Upper lobe of right lung (tissue), 1 donor: ENCODE measurements at regions not wholly inside any gene's neighbourhood (a gene's known extent, or its start where the extent isn't known, plus 50 kb on each side); places are given as distances from the start of the nearest gene placed in this dataset.

Experiments used
- ATAC-seq: fragments of 200-7000 bp; cut with Tn5 transposase; one replicate; pipeline ENCODE4 v1.9.1; 2020; ENCODE audit warnings: mild to moderate bottlenecking, moderate library complexity
- DNase-seq: peaks from one replicate; pipeline ENCODE4 v3.0.0-alpha.2; 2020
- H3K27ac ChIP-seq: fragments of 200-600 bp; one replicate; pipeline ENCODE4 v1.8.0; 2022
- H3K27me3 ChIP-seq: fragments of 200-600 bp; one replicate; pipeline ENCODE4 v1.8.0; 2022; ENCODE audit warnings: mild to moderate bottlenecking
- H3K36me3 ChIP-seq: fragments of 200-600 bp; one replicate; pipeline ENCODE4 v1.8.0; 2022
- H3K4me1 ChIP-seq: fragments of 200-600 bp; one replicate; pipeline ENCODE4 v1.8.0; 2022
- H3K4me3 ChIP-seq: fragments of 200-600 bp; one replicate; pipeline ENCODE4 v1.8.0; 2022; ENCODE audit warnings: mild to moderate bottlenecking
- H3K9me3 ChIP-seq: fragments of 200-600 bp; one replicate; pipeline ENCODE4 v1.8.0; 2022
- CTCF ChIP-seq: fragments of 200-600 bp; IDR thresholded peaks from one replicate; pipeline ENCODE4 v1.8.0; 2022; ENCODE audit warnings: antibody characterized with exemption
- intact Hi-C: fragments of 100-400 bp; cut with DNase I; formaldehyde crosslinking; loops from one replicate; pipeline ENCODE4 v1.11.0; 2022
- donor health status: DM: no; HTN: yes; CAD: no; lungs with severe emphysema.

GRCh38 chr13:63704521-63704920 lies 2288.9 kb upstream of the PCDH20 start:
- Histone ChIP-seq H3K4me1 (no peaks in the 10 kb centered on the region), H3K27me3 (no peaks in the 10 kb centered on the region), H3K36me3 (no peaks in the 10 kb centered on the region), H3K4me3 (no peak overlapping the region), H3K27ac (no peak overlapping the region), H3K9me3 (no peaks in the 10 kb centered on the region)
- ATAC-seq: no peak
- no peak for TF ChIP-seq CTCF
- DNase-seq: no peak
- intact Hi-C loops: no loop called here

GRCh38 chr13:63700350-63700749 lies 2284.7 kb upstream of the PCDH20 start:
- TF ChIP-seq CTCF: no peak
- Histone ChIP-seq H3K27ac (no peak overlapping the region), H3K27me3 (no peaks in the 10 kb centered on the region), H3K9me3 (no peaks in the 10 kb centered on the region), H3K4me1 (no peaks in the 10 kb centered on the region), H3K4me3 (no peak overlapping the region), H3K36me3 (no peaks in the 10 kb centered on the region)
- ATAC-seq (no peak), DNase-seq (no peak)
- intact Hi-C loops: no loop called here

GRCh38 chr13:63699948-63700347 lies 2284.3 kb upstream of the PCDH20 start:
- TF ChIP-seq CTCF: no peak
- DNase-seq (peak; percentile 19), ATAC-seq (no peak)
- H3K27ac ChIP-seq: no peak overlapping the region
- no peaks in the 10 kb centered on the region for H3K4me1 ChIP-seq
- intact Hi-C loops: no loop called here
- H3K36me3 ChIP-seq: no peaks in the 10 kb centered on the region
- no peaks in the 10 kb centered on the region for H3K27me3 ChIP-seq
- no peak overlapping the region for H3K4me3 ChIP-seq
- no peaks in the 10 kb centered on the region for H3K9me3 ChIP-seq

- ATAC-seq (no peak), DNase-seq (no peak)
- Histone ChIP-seq H3K27me3 (no peaks in the 10 kb centered on the region), H3K27ac (no peak overlapping the region), H3K4me3 (no peak overlapping the region), H3K4me1 (no peaks in the 10 kb centered on the region), H3K9me3 (no peaks in the 10 kb centered on the region), H3K36me3 (no peaks in the 10 kb centered on the region)
- intact Hi-C loops: no loop called here
- no peak for TF ChIP-seq CTCF
Observed at GRCh38 chr13:63696055-63696454, 2280.4 kb upstream of the PCDH20 start.

GRCh38 chr13:63693696-63694095 lies 2278.0 kb upstream of the PCDH20 start:
- DNase-seq (peak; percentile 53), ATAC-seq (peak; percentile 22)
- no peak overlapping the region for H3K27ac ChIP-seq
- no peaks in the 10 kb centered on the region for H3K9me3 ChIP-seq
- no peaks in the 10 kb centered on the region for H3K4me1 ChIP-seq
- no peak overlapping the region for H3K4me3 ChIP-seq
- no peak for TF ChIP-seq CTCF
- intact Hi-C loops: no loop called here
- H3K27me3 ChIP-seq: no peaks in the 10 kb centered on the region
- no peaks in the 10 kb centered on the region for H3K36me3 ChIP-seq

- no peaks in the 10 kb centered on the region for H3K27me3 ChIP-seq
- no peaks in the 10 kb centered on the region for H3K4me1 ChIP-seq
- no peak overlapping the region for H3K27ac ChIP-seq
- no peak for ATAC-seq
- no peak for TF ChIP-seq CTCF
- DNase-seq: no peak
- intact Hi-C loops: no loop called here
- no peaks in the 10 kb centered on the region for H3K36me3 ChIP-seq
- H3K4me3 ChIP-seq: no peak overlapping the region
- no peaks in the 10 kb centered on the region for H3K9me3 ChIP-seq
Observed at GRCh38 chr13:63691474-63691873, 2275.8 kb upstream of the PCDH20 start.
